Stimulated activated CD8-positive, alpha-beta memory T cell treated with anti-CD3 and anti-CD28 coated beads, Interleukin-4, amount 100 ng/mL, for 4 hours (primary cell): ENCODE measurements at regions not wholly inside any gene's neighbourhood (a gene's known extent, or its start where the extent isn't known, plus 50 kb on each side); places are given as distances from the start of the nearest gene placed in this dataset.
"Not testable (repeated sequence)": the region's sequence is repeated elsewhere in the genome, so short reads cannot be mapped to it uniquely, and the experiment has no call there.

Experiments used
- DNase-seq, 2 donors: peaks; one replicate each; pipeline ENCODE4 v3.0.0-alpha.2; 2020; ENCODE audit warnings: low read depth in 2 of 2, low spot score in 1 of 2

DNA sequence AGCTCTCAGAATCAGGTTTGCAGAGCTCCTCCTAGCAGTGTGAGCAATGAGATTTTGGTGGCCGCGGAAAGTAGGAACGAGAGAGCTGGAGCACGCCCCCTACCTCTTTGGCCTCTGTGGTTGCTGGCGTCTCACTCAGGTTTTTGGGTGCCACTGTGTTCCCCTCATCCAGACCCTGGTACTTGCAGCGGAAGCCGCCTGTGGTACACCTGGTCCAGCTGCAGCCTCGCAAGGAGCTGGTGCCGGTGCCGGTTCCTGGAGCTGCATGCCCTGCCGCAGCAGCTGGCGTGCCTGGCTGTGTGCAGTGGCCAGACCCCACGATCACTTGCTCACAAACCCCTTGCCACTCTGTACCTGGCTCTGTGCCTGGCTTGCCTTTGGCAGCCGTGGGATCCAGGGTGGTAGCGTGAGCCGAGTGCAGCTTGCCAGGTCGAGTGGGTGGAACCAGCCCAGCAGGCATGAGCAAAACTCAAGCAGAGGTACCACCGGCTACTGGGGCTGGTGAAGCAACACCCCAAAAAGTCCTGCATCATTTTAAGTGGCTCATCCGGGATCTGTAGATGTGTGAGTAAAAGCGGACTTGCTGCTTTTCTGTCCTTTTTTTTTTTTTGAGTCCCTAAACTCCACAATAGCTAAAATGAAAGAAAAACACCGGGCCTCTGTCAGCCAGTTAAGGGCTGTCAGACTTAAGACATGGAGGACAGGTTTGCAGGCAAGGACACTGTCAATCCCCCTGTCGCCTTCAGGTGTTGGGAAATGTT lies 844.9 kb downstream of the KCNT2 start:
- DNase-seq, result no peak

DNA sequence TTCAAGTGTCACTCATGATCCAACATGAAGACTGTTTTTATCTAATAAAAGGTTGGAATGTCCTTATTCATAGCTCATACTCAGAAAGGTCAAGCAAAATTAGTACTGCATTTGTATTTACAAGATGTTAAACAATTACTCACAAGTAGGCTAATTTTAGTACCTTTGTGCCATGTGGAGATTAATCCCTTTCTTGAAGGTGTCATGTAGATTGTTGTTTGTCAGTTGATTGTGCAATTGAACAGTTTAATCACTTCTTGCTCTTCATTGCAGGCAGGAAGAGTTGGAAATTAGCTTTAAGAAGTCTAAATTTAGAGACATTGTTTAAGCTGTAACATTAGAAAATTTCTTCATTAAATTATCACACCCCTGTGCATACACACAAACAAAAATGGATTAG lies 847.1 kb downstream of the KCNT2 start:
- DNase-seq, result no peak

DNA sequence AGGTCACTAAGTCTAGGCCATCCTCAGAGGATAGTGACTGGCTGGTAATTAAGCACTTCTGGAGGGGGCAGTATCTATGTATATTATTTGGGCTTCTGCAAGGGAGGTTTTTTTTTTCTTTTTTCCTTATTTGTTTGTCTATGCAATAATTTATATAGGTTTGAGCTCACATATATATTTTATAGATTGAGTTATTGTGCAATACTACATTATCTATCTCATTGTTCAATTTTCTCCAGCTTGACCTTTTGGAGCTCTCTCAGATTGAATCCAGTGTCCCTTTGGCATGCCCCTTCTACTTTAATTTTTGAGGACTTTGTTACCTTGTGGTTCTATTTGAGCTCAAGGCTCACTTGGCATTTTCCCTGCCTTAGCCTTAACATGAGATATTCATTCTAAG lies 852.1 kb downstream of the KCNT2 start:
- DNase-seq, result no peak

DNA sequence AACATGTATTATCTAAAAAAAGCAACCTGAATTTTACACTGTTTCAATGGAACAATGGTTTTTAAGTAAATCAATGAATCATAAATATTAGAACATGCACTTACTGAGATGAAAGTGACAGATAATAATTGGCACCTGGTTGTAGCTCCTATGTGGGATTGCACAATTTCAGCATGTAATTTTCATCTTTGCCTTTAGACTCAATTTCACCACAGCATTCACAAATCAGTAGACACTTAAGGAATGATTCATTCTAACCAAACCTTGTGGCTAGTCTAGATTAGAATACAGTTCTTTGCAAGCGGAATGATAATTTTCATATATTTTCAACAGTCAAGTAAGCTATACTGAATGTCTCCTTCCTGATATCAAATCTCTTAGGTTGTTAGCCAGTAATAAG lies 853.4 kb downstream of the KCNT2 start:
- DNase-seq, result no peak

DNA sequence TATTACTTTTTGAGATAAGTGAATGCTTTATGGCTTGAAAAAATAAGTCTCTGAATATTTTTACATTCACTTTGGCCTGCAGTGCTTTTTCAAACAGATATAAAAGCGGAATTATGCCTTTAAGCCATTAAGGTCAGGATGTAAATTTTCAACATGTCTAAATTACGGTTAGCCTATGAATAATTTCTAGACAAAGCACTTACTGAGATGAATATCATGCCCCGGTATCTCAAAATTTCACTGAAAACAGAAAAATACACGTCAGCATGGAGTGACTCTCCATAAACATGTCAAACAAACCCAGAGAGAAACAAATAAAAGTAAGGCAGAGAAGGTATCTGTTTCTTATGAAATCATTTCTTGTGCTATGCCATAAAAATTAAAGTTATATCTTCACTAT lies 853.9 kb downstream of the KCNT2 start:
- DNase-seq, result no peak

DNA sequence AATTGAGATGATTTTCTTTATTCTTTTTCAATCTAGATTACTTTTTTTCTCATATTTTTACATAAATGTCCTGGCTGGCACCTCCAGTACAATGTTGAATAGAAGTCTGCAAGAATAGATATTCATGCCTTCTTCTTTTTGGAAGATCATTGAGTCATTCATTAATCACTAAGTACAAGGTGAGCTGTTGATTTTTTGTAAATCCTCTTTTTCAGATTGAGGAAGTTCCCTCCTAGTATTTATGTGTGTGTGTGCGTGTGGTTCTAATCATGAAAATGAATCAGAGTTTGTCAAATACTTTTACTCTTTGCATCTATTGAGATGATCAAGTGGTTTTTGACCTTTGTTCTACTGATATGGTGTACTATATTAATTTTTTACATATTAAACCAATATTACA lies 859.3 kb downstream of the KCNT2 start:
- no peak for DNase-seq

DNA sequence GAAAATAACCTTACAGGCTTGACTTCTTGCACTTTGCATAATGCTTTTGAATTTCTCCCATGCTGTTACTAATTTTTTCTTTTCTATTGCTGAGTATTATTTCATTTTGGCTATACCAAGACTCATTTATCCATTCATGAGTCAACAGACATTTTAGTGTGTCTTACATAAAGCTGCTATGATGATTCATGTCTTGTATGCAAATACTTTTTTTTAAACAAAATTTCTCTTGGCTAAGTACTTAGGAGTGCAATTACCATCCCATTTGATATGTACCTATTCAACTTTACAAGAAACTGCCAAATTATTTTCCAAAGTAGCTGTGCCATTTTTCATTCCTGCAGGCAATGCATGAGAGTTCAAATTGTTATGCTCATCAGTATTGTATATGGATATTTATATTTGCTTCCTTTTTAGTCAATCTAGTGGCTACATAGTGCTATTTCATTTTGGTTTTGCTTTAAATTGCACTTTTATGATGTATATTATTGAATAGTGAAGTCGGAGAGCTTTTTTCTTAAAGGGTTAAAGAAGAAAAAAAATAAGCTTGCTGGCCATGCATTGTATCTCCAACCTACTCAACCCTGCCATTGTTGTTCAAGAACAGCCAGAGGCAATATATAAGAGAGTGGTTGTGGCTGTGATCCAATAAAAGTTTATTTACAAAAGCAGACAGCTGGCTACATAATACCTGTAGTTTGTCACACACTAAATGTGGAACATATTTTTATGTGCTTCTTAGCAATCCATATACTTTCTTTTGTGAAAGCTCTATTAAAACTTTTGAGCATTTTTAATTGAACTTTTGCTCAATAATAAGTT lies 862.8 kb downstream of the KCNT2 start:
- DNase-seq, result no peak

DNA sequence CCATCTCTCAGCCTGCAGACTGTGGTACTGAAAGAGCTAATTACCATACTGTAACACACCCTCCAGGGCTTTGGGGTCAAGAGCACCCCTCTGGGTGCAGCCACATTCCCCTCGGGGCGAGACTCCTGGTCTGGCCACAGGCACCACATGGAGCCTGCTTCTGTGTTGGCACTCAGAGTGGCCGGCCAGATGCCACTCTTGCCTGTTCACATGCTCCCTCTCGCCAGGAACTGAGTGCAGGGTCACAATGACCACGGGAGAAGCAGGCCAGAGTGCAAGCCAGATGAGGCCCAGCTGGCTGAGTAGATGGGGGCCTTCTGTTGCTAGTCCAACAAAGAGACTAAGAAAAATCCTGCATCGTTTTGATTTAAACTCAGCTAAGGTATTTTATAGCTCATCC lies 864.0 kb downstream of the KCNT2 start:
- no peak for DNase-seq

DNA sequence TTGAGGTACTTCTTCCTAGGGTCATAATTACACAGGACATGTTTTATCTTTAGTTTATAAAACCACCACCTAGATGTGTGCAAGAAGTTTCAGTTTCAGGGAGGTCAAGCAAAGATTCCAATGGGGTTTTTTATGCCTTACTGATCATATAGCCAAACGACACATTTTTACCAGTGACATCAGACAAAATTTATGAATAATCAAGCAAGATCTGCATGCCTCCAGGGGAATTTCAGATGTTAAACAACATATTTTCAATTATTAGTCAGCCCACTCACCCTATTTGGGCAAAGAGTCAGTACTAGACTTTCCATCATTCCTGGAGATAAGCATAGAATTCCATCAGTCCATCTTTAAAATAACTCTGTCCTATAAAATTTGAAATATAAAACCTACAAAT lies 867.4 kb downstream of the KCNT2 start:
- DNase-seq, result no peak

DNA sequence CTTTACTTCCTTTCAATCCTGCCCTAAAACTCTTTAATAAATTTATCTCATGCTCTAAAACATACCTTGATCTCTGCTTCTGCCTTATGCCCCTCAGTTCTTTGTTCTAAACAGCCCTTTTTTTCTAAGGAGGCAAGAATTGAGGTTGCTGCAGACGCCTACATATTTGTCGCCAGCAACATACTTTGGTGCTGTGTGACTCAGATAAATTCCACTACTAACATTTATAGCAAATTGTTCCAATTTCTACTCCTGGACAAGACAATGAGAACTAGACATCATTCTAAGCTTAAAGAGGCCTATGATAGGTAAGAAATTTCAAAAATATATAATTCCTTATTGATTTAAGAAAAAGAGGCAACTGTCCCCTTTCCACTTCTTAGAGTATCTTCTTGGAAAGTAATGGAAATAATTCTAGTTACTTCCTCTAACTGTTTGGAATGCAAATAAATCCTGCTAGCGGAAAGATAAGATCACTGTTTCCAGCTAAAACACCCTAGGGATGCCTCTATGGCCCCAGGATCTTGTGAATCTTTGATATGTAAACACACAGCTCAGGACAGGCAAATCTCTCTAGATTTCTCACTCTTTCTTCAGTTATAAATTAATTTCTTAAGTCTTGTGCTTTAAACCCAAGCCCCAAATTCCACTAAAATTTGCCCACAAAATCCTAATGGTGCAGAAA lies 869.1 kb downstream of the KCNT2 start:
- no peak for DNase-seq

DNA sequence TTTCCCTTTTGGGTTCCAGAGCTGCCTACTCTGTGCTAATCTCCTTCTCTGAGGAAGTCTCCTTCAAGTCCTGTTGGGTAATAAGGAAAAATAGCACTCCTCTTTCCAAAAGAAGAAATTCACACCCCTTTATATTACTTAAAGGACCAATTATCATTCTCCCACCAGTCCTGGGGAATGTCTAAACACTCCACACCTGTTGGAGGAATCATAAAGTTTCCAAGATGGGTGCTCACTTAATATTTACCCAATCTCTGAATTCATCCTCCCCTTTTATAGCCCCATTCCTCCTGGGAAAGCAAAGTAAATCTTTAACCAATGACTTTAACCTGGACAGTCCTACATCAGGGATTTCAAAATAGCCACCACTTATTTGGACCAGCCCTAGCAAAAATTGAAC lies 873.1 kb downstream of the KCNT2 start:
- no peak for DNase-seq

DNA sequence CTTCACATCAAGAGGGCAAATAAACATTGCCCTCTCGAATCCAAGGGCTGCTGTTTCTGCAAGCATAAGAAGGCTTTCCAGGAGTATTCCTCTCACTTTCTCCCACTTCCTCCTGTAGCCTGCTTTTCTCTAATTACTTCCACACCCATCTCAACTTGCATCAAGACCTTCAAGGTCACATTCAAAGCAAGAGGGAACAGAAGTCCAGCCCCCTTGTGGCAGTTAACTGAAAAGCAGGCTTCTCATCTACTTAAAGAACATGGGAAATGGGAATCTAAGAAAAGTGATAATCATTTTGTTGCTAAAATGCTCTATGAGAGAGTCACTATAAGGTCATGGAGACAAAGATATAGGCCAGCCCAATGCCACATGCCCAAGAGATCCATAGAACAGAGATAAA lies 874.4 kb downstream of the KCNT2 start:
- DNase-seq, result no peak

DNA sequence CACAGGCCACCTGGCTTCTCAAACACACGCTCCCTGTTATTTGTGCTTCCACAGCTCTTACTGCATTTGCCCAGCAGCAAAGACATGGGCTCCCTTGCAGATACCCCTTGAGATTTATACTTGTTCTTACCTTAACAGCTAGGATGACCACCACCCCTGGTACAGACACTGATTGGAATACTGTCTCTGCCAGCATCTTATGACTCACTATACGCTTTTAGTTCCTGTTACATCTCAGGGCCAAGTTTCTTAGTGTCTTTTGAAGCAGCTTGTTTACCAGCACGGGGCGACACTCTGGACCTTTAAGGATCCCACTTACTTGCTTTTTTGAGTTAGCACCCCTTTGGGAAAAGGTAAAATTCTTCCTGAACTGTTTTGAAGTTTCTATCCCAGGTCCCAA lies 874.8 kb downstream of the KCNT2 start:
- no peak for DNase-seq

DNA sequence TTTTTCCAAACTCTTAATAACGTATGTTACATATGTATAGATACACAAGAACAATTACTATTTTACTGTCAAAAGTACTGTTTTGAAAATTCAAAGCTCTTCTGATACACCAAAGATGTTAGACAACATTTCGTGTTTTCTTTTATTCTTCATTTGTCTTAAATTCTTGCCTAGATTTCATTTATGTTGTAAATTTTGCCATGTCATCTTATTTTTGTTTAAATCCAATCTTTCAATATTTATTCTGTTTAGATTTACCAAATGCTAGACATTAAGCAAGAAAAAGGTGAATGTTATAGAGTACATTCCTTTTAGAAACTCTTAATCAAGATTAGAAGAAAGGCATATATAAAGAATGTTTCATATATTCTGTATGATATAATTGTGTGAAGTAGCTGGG lies 876.9 kb downstream of the KCNT2 start:
- DNase-seq, result no peak

DNA sequence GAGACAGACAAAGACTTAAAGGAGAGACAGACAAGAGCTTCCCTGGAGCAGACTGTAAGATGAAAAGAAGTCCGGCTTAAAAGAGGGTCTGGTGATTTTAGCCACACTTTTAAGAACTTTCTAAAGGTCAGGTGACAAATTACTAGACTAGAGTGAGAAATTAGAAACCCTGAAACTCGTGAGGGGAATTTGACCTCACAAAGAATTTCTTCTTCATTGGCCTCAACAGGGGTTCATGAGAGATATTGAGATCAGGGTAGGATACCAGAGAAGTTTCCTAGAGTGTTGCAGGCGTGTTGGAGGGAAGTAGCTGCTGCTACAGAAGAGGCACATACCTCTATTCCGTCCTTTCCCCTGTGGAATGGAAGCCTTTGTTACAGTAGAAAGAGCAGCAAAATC lies 884.4 kb downstream of the KCNT2 start:
- no peak for DNase-seq

DNA sequence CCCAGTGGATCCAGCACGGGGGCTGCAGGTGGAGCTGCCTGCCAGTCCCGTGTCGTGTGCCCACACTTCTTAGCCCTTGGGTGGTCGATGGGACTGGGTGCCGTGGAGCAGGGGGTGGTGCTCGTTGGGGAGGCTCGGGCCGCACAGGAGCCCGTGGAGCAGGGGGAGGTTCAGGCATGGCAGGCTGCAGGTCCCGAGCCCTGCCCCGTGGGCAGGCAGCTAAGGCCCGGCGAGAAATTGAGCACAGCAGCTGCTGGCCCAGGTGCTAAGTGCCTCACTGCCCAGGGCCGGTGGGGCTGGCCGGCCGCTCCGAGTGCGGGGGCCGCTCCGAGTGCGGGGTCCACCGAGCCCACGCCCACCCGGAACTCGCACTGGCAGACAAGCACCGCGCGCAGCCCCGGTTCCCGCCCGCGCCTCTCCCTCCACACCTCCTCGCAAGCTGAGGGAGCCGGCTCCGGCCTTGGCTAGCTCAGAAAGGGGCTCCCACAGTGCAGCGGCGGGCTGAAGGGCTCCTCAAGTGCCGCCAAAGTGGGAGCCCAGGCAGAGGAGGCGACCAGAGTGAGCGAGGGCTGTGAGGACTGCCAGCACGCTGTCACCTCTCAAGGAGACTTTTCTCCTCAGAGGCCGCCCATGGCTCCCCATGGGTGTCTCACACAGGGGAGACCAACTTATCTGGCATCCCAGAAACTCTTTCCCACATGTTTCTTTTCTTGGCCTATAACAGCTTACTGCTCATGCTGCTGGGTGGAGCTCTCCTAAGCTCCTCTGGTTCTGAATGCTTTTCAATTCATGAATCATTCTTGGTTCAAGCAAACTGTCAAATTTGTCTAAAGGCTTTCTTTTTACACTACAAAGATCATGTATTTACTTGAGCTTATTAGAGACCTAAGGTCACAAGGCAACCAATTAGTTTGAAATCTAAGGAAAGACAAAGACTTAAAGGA lies 885.1 kb downstream of the KCNT2 start:
- DNase-seq, result not testable (repeated sequence)

DNA sequence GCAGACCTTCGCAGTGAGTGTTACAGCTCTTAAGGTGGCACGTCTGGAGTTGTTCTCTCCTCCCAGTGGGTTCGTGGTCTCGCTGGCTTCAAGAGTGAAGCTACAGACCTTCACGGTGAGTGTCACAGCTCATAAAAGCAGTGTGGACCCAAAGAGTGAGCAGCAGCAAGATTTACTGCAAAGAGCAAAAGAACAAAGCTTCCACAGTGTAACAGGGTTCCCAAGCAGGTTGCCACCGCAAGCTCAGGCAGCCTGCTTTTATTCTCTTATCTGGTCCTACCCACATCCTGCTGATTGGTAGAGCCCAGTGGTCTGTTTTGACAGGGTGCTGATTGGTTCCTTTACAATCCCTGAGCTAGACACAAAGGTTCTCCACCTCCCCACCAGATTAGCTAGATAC lies 886.1 kb downstream of the KCNT2 start:
- DNase-seq, result not testable (repeated sequence)

DNA sequence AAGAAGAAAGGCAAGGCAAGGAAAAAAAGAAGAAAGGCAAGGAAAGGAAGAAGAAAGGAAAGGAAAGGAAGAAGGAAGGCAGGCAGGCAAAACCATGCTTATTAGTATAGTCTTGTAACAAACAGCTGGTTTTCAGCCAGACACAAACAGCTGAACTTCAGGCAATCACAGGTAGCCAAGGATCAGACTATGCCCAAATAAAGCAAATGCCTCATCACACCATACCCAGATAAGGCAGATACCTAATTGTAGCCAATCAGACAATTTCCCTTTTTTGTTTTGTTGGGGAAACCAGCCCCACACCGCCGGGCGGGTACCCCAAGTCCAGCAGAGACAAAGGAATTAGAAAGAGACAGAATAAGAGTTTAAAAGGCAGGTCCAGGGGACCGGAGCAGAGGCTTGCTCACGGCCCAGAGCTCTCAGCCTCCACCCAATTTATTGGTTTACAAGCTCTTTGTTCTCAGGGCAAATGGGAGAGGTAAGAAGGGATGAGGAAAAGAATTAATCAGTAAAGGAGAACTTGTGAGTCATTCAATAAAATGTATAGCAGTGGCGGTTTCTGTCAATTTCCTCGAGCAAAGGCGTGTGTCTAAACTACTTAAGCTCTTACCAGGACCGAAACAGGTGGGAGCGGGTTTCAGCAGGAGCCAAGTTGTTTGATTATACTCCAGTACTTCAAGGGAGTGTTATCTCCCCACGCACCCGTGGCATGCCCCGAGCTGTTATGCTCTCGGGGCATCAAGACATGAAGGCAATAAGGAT lies 886.8 kb downstream of the KCNT2 start:
- DNase-seq, result no peak

DNA sequence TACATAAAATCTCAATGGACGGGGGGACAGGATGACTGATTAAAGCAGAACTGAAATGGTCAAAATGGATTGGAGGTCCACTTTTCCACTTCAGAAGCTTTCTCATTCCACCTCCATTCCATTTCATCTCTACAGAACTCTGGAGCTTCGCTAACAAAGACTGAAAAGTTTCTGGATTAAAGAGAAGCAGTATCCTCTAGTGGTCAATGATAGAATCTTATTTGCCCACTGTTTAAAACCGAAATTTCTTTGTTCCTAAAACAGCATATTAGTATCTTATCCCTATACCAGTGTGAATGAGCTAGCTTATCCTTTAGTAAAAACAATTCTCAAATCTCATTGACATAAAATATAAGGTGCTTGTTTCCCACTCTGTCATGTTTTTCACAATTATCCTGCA lies 890.6 kb downstream of the KCNT2 start:
- DNase-seq, result no peak

DNA sequence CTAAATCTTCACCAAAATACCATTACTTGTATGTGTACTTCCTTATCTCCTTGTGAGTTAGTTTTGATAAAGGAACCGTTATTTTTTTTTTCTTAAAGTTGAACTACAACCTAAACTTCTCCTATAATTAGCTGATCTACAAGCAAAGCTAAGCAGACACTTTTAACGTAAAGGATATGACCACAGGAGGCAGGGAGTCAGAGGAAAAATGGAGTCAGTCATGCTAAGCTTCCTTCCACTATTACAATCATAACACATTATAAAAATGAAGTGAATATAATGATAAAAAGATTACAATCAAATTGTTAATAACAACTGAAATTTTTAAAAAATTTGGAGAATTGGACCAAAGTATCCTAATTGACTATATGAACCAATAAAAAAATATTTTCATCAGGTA lies 892.6 kb downstream of the KCNT2 start:
- DNase-seq, result no peak
